GM19351 (cell line): ENCODE measurements at regions not wholly inside any gene's neighbourhood (a gene's known extent, or its start where the extent isn't known, plus 50 kb on each side); places are given as distances from the start of the nearest gene placed in this dataset.

Experiments used
- ATAC-seq: cut with Tn5 transposase; IDR thresholded peaks from one replicate; pipeline ENCODE4 v1.9.1; 2021; ENCODE audit warnings: mild to moderate bottlenecking, moderate library complexity; ENCODE audit not compliant: unreplicated experiment

GRCh38 chr19:27673986-27674385, 1539.0 kb downstream of the UQCRFS1 start:
- no peak for ATAC-seq

DNA sequence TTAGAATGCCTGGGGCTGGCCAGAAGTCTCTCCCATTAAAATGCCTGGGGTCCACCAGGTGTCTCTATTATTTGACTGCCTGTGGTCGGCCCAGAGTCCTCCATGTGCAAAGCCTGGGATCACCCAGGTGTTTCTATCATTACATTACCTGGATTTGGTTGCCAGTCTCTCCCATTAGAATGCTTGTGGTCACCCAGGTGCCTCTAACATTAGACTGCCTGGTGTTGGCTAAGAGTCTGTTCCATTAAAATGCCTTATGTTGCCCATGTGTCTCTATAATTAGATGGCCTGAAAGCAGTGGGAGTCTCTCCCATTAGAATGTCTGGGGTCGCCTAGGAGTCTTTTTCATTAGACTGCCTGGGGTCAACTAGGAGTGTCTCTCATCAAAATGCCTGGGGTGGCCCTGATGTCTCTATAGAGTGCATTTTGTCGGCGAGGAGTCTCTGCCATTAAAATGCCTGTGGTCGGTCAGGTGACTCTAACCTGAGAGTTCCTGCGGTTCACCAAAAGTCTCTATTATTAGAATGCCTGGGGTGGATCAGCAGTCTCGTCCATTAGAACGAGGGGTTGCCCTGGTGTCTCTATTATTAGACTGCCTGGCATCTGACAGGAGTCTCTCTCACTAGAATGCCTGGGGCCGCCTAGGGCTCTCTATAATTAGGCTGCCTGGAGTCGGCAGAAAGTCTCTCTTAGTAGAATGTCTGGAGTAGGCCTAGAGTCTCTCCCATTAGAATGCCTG, 1540.5 kb downstream of the UQCRFS1 start:
- ATAC-seq: no peak

DNA sequence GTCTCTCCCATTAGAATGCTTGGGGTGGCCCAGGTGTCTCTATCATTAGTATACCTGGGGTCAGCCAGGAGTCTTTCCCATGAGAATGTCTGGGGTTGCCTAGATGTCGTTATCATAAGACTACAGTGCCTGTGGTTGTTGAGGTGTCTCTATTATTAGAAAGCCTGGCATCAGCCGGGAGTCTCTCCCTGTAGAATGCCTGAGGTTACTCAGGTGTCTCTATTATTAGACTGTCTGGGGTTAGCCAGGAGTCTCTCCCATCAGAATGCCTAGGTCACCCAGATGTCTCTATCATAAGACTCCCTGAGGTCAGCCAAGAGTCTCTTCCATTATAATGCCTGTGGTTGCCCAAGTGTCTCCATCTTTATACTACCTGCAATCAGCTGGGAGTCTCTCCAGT, 1541.1 kb downstream of the UQCRFS1 start:
- no peak for ATAC-seq

GRCh38 chr19:27660428-27660827, 1552.5 kb downstream of the UQCRFS1 start:
- ATAC-seq: no peak

DNA sequence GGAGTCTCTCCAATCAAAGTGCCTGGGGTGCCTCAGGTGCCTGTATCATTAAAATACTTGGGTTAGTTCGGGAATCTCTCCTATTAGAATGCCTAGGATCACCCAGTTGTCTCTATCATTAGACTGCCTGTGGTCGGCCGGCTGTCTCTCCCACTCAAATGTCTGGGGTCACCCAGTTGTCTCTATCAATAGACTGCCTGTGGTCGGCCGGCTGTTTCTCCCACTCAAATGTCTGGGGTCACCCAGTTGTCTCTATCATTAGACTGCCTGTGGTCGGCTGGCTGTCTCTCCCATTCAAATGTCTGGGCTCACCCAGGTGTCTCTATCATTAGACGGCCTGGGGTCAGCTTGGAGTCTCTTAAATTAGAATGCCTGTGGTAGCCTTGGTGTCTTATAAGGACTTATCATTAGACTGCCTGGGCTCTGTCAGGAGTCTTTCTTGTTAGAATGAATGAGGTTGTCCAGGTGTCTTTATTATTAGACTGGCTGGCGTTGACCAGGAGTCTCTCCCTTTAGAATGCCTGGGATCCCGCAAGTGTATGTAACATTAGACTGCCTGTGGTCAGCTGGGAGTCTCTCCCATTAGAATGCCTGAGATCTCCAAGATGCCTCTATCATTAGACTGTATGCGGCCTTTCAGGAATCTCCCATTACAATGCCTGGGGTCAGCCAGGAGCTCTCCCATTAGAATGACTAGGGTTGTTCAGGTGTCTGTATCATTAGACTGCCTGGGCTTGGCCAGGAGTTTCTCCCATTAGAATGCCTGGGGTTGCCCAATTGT, 1555.5 kb downstream of the UQCRFS1 start:
- no peak for ATAC-seq

DNA sequence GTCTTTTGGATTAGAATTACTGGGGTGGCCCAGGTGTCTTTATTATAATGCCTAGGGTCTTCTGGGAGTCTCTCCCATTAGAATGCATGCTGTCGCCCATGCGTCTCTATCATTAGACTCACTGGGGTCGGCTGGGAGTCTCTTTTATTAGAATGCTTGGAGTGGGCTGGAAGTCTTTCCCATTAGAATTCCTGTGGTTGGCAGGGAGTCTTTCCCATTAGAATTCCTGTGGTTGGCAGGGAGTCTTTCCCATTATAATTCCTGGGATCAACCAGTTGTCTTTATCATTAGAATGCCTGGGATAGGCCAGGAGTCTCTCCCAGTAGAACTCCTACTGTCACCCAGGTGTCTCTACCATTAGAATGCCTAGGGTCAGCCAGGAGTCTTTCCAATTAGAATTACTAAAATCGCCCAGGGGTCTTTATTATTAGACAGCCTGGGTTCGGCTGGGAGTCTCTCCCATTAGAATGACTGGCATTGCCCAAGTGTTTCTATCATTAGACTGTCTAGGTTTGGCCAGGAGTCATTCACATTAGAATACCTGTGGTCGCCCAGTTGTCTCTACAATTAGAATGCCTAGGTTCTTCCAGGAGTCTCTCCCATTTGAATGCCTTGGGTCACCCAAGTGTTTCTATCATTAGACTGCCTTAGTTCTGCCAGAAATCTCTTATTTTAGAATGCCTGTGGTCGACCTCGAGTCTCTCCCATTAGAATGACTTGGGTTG, 1558.5 kb downstream of the UQCRFS1 start:
- ATAC-seq: no peak

GRCh38 chr19:27652796-27653195, 1560.2 kb downstream of the UQCRFS1 start:
- ATAC-seq: no peak

DNA sequence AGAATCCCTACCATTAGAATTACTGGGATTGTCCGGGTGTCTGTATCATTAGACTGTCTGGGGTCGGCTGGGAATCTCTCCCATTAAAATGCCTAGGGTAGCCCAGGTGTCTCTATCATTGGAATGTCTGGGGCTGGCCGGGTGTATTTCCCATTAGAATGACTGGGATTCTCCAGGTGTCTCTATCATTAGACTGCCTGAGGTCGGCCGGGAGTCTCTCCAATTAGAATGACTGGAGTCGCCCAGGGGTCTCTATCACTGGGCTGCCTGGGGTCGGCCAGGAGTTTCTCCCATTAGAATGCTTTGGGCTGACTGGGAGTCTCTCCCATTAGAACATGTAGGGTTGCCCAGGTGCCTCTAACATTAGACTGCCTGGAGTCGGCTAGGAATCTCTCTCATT, 1560.7 kb downstream of the UQCRFS1 start:
- ATAC-seq: no peak

DNA sequence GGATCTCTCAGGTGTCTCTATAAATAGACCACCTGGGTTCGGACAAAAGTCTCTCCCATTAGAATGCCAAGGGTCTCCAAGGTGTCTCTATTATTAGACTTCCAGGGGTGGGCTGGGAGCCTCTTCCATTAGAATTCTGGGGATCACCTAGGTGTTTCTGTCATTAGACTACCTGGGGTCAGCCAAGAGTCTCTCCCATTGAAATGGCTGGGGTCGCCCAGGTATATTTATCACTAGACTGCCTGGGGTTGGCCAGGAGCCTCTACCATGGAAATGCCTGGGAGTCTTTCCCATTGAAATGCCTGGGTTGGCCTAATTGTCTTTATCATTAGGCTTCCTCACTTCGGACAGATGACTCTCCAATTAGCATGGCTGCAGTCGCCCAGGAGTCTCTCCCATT, 1565.5 kb downstream of the UQCRFS1 start:
- no peak for ATAC-seq

DNA sequence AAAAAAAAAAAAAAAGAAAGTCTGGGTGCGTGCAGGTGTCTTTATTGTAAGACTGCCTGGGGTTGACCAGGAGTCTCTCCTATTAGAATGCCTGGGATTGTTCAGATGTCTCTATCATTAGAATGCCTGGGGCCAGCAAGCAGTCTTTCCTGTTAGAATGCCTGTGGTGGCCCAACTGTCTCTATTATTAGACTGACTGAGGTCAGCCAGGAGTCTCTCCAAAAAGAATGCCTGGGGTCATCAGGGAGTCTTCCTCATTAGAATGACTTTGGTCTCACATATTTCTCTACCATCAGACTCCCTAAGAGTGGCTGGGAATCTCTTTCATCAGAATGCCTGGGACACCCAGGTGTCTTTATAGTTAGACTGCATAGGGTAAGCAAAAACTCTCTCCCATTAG, 1577.5 kb downstream of the UQCRFS1 start:
- ATAC-seq: no peak

DNA sequence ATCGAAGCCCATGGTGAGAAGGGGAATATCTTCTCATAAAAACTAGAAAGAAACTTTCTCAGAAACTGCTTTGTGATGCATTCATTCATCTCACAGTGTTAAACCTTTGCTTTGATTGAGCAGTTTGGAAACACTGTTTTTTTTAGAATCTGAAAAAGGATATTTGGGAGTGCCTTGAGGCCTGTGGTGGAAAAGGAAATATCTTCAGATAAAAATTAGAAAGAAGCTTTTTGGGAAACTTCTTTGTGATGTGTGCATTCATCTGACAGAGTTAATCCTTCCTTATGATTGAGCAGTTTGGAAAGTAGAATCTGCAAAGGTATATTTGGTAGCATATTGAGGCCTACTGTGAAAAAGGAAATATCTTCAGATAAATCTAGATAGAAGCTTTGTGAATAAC, 1594.9 kb downstream of the UQCRFS1 start:
- no peak for ATAC-seq

DNA sequence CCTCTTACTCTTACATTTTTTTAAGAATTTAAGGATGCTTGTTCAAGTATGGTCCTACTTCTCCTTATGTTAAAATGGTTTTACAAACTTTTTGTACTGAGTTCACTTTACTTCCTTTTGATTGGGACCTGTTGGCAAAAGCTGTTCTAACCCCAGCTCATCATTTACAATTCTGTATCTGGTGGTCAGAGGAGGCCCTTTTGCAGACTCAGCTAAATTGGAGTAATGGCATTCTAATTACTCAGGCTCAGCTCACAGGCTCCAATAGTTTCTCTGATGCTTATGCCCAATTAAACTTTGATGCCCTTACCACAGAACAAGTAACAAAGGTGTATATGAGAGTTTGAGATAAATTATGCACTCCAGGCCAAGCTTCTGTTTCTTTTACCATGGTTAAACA, 1632.0 kb downstream of the UQCRFS1 start:
- no peak for ATAC-seq
